ENCODE measurements at regions not wholly inside any gene's neighbourhood (a gene's known extent, or its start where the extent isn't known, plus 50 kb on each side); places are given as distances from the start of the nearest gene placed in this dataset.

DNA sequence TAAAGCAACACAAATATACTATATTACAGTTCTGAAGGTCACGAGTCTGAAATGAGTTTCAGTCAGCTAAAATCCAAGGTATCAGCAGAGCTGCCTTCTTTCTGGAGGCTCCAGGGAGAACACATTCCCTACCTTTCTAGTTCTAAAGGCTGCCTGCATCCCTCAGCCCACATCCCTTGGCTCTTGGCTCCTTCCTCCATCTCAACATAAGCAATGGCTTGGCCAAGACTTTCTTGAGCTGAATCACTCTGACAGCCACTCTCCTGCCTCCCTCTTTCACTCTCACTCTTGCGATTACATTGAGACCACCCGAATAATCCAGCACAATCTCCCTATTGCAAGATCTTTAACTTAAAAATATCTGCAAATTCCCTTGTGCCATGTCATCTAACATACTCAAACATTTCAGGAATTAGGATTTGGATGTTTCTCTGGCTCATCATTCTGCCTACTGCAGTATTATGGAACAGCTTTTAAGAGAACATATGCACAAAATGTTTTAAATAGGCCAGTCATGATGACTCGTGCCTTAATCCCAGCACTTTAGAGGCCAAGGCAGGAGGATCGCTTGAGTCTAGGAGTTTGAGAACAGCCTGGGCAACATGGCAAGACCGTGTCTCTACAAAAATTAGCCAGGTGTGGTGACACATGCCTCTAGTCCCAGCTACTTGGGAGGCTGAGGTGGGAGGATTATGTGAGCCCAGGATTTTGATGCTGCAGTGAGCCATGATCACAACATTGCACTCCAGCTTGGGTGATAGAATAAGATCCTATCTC, 144.2 kb upstream of the VSTM2A start:
- DNase-seq, result no peak
- Histone ChIP-seq H2BK5ac (ENCODE audit: low read depth, low read length, poor library complexity, severe bottlenecking) (no peak overlapping the region), H3K9ac (ENCODE audit: low read length) (no peak overlapping the region), H2AFZ (ENCODE audit: low read depth, low read length) (no peak overlapping the region), H3K23ac (ENCODE audit: low read length in 2 of 2) (no peak overlapping the region), H3K4ac (ENCODE audit: low read depth in 1 of 2, low read length in 2 of 2) (no peak overlapping the region), H4K91ac (ENCODE audit: low read length) (no peak overlapping the region), H3K27me3 (ENCODE audit: control insufficient read depth in 1 of 2, insufficient read depth in 1 of 2, low read length in 2 of 2) (no peaks in the 10 kb centered on the region), H3K14ac (ENCODE audit: low read length in 2 of 2) (no peak overlapping the region), H4K8ac (ENCODE audit: low read length) (no peak overlapping the region), H2AK5ac (ENCODE audit: low read length, severe bottlenecking) (no peak overlapping the region), H3K27ac (ENCODE audit: low read length, poor library complexity, severe bottlenecking) (no peak overlapping the region), H3K79me1 (replicated peaks; ENCODE audit: low read length, poor library complexity, severe bottlenecking) (no peaks in the 10 kb centered on the region), H3K36me3 (ENCODE audit: control insufficient read depth in 1 of 2, insufficient read depth in 2 of 2, low read depth in 1 of 2, low read length in 2 of 2) (no peaks in the 10 kb centered on the region), H2BK120ac (ENCODE audit: low read depth, low read length) (no peak overlapping the region), H3K4me3 (ENCODE audit: insufficient read depth in 1 of 2, low read depth in 1 of 2, low read length in 2 of 2) (no peak overlapping the region), H3K4me1 (ENCODE audit: control insufficient read depth, insufficient read depth, low read depth, low read length) (no peaks in the 10 kb centered on the region), H2BK12ac (ENCODE audit: low read length in 2 of 2) (no peak overlapping the region), H2BK15ac (ENCODE audit: low read depth, poor library complexity, severe bottlenecking) (no peak overlapping the region), H3K9me3 (ENCODE audit: control insufficient read depth, low read length) (peaks cover 5% of the 10 kb centered on the region), H3K4me2 (ENCODE audit: low read length, poor library complexity, severe bottlenecking) (no peak overlapping the region), H3K18ac (ENCODE audit: low read depth in 1 of 2, low read length in 2 of 2) (no peak overlapping the region)
- WGBS, result 81% methylated on average over 6 of the region's 6 CpGs

GRCh38 chr7:54398863-54399262, 143.3 kb upstream of the VSTM2A start:
- Histone ChIP-seq H2BK5ac (ENCODE audit: low read depth, low read length, poor library complexity, severe bottlenecking) (no peak overlapping the region), H2BK15ac (ENCODE audit: low read depth, poor library complexity, severe bottlenecking) (no peak overlapping the region), H3K14ac (ENCODE audit: low read length in 2 of 2) (no peak overlapping the region), H4K91ac (ENCODE audit: low read length) (no peak overlapping the region), H3K79me1 (replicated peaks; ENCODE audit: low read length, poor library complexity, severe bottlenecking) (no peaks in the 10 kb centered on the region), H3K18ac (ENCODE audit: low read depth in 1 of 2, low read length in 2 of 2) (no peak overlapping the region), H3K4ac (ENCODE audit: low read depth in 1 of 2, low read length in 2 of 2) (no peak overlapping the region), H2BK120ac (ENCODE audit: low read depth, low read length) (no peak overlapping the region), H3K23ac (ENCODE audit: low read length in 2 of 2) (no peak overlapping the region), H2BK12ac (ENCODE audit: low read length in 2 of 2) (no peak overlapping the region), H3K9ac (ENCODE audit: low read length) (no peak overlapping the region), H3K4me1 (ENCODE audit: control insufficient read depth, insufficient read depth, low read depth, low read length) (no peaks in the 10 kb centered on the region), H3K36me3 (ENCODE audit: control insufficient read depth in 1 of 2, insufficient read depth in 2 of 2, low read depth in 1 of 2, low read length in 2 of 2) (no peaks in the 10 kb centered on the region), H3K4me3 (ENCODE audit: insufficient read depth in 1 of 2, low read depth in 1 of 2, low read length in 2 of 2) (no peak overlapping the region), H3K27ac (ENCODE audit: low read length, poor library complexity, severe bottlenecking) (no peak overlapping the region), H2AK5ac (ENCODE audit: low read length, severe bottlenecking) (no peak overlapping the region), H2AFZ (ENCODE audit: low read depth, low read length) (no peak overlapping the region), H3K9me3 (ENCODE audit: control insufficient read depth, low read length) (peaks cover 5% of the 10 kb centered on the region), H3K27me3 (ENCODE audit: control insufficient read depth in 1 of 2, insufficient read depth in 1 of 2, low read length in 2 of 2) (no peaks in the 10 kb centered on the region), H3K4me2 (ENCODE audit: low read length, poor library complexity, severe bottlenecking) (no peak overlapping the region), H4K8ac (ENCODE audit: low read length) (no peak overlapping the region)
- DNase-seq, result no peak
- 88% methylated on average over 4 of the region's 5 CpGs for WGBS

GRCh38 chr7:54409917-54410316, 132.3 kb upstream of the VSTM2A start:
- H4K8ac ChIP-seq (ENCODE audit: low read length), result no peak overlapping the region
- no peak overlapping the region for H2BK15ac ChIP-seq (ENCODE audit: low read depth, poor library complexity, severe bottlenecking)
- H4K91ac ChIP-seq (ENCODE audit: low read length), result no peak overlapping the region
- no peak overlapping the region for H3K4me2 ChIP-seq (ENCODE audit: low read length, poor library complexity, severe bottlenecking)
- H3K79me1 ChIP-seq (replicated peaks; ENCODE audit: low read length, poor library complexity, severe bottlenecking), result no peaks in the 10 kb centered on the region
- H3K27ac ChIP-seq (ENCODE audit: low read length, poor library complexity, severe bottlenecking), result no peak overlapping the region
- H2AK5ac ChIP-seq (ENCODE audit: low read length, severe bottlenecking), result no peak overlapping the region
- no peak overlapping the region for H3K18ac ChIP-seq (ENCODE audit: low read depth in 1 of 2, low read length in 2 of 2)
- H3K9ac ChIP-seq (ENCODE audit: low read length), result no peak overlapping the region
- no peak overlapping the region for H2BK12ac ChIP-seq (ENCODE audit: low read length in 2 of 2)
- H2BK120ac ChIP-seq (ENCODE audit: low read depth, low read length), result no peak overlapping the region
- DNase-seq, result no peak
- H2AFZ ChIP-seq (ENCODE audit: low read depth, low read length), result no peak overlapping the region
- no peak overlapping the region for H3K4ac ChIP-seq (ENCODE audit: low read depth in 1 of 2, low read length in 2 of 2)
- H3K23ac ChIP-seq (ENCODE audit: low read length in 2 of 2), result no peak overlapping the region
- H3K4me3 ChIP-seq (ENCODE audit: insufficient read depth in 1 of 2, low read depth in 1 of 2, low read length in 2 of 2), result no peak overlapping the region
- peaks cover 30% of the 10 kb centered on the region for H3K9me3 ChIP-seq (ENCODE audit: control insufficient read depth, low read length)
- 60% methylated on average over 3 of the region's 3 CpGs for WGBS
- no peak overlapping the region for H2BK5ac ChIP-seq (ENCODE audit: low read depth, low read length, poor library complexity, severe bottlenecking)
- H3K36me3 ChIP-seq (ENCODE audit: control insufficient read depth in 1 of 2, insufficient read depth in 2 of 2, low read depth in 1 of 2, low read length in 2 of 2), result no peaks in the 10 kb centered on the region
- H3K27me3 ChIP-seq (ENCODE audit: control insufficient read depth in 1 of 2, insufficient read depth in 1 of 2, low read length in 2 of 2), result no peaks in the 10 kb centered on the region
- no peak overlapping the region for H3K14ac ChIP-seq (ENCODE audit: low read length in 2 of 2)
- no peaks in the 10 kb centered on the region for H3K4me1 ChIP-seq (ENCODE audit: control insufficient read depth, insufficient read depth, low read depth, low read length)

- Histone ChIP-seq H2BK120ac (ENCODE audit: low read depth, low read length) (no peak overlapping the region), H3K36me3 (ENCODE audit: control insufficient read depth in 1 of 2, insufficient read depth in 2 of 2, low read depth in 1 of 2, low read length in 2 of 2) (no peaks in the 10 kb centered on the region), H2BK15ac (ENCODE audit: low read depth, poor library complexity, severe bottlenecking) (no peak overlapping the region), H3K4ac (ENCODE audit: low read depth in 1 of 2, low read length in 2 of 2) (no peak overlapping the region), H3K27me3 (ENCODE audit: control insufficient read depth in 1 of 2, insufficient read depth in 1 of 2, low read length in 2 of 2) (no peaks in the 10 kb centered on the region), H3K27ac (ENCODE audit: low read length, poor library complexity, severe bottlenecking) (no peak overlapping the region), H2AFZ (ENCODE audit: low read depth, low read length) (no peak overlapping the region), H3K14ac (ENCODE audit: low read length in 2 of 2) (no peak overlapping the region), H3K23ac (ENCODE audit: low read length in 2 of 2) (no peak overlapping the region), H2BK5ac (ENCODE audit: low read depth, low read length, poor library complexity, severe bottlenecking) (no peak overlapping the region), H4K91ac (ENCODE audit: low read length) (no peak overlapping the region), H4K8ac (ENCODE audit: low read length) (no peak overlapping the region), H3K79me1 (replicated peaks; ENCODE audit: low read length, poor library complexity, severe bottlenecking) (no peaks in the 10 kb centered on the region), H2AK5ac (ENCODE audit: low read length, severe bottlenecking) (no peak overlapping the region), H3K9me3 (ENCODE audit: control insufficient read depth, low read length) (peaks cover 17% of the 10 kb centered on the region), H3K18ac (ENCODE audit: low read depth in 1 of 2, low read length in 2 of 2) (no peak overlapping the region), H3K4me1 (ENCODE audit: control insufficient read depth, insufficient read depth, low read depth, low read length) (no peaks in the 10 kb centered on the region), H2BK12ac (ENCODE audit: low read length in 2 of 2) (no peak overlapping the region), H3K4me2 (ENCODE audit: low read length, poor library complexity, severe bottlenecking) (no peak overlapping the region), H3K9ac (ENCODE audit: low read length) (no peak overlapping the region), H3K4me3 (ENCODE audit: insufficient read depth in 1 of 2, low read depth in 1 of 2, low read length in 2 of 2) (no peak overlapping the region)
- no CpG with 5 or more reads among the region's 3 CpGs for WGBS
- no peak for DNase-seq
Measured at GRCh38 chr7:54416678-54417077, 125.5 kb upstream of the VSTM2A start.

Measured in mesenchymal stem cell (in vitro differentiated cells and primary cell).